ENCODE measurements at regions not wholly inside any gene's neighbourhood (a gene's known extent, or its start where the extent isn't known, plus 50 kb on each side); places are given as distances from the start of the nearest gene placed in this dataset.

DNA sequence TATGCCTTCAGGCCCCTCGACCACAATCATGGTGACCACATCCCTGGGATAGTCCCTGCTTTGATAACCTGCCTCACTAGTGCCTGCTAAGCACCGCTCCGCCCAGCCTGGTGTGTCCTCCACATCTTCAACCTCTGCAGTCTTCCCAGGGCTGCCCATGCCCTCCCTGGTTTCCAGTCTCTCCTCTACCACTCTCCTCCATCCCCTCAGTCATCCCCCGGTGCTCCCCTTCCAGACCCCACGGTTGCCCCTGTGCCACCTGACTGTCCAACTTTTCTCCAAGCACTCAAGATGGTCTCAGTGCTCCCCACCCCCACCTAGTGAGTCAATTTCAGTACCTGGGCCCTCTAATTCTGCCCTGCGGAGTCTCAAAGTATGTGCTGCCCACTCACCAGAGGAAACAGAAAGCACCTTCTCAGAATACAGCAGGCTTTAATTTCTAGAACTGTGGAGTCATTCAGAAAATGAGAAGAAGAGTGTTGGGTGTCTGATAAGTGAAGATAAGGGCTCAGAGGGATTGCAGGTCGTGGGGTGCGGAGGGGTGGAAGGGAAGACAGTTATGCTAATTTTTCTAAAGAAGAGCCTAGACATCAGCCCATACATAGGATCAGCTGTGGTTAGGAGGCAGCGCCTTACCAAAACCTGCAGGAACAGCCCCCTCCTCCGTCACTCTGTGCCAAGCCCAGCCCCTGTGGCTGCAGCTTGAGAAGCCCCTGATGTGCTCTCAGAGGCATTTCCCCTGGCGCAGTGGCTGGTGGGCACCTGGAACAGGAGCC lies 53.6 kb upstream of the CAB39 start:
- Histone ChIP-seq H3K27me3 (replicated peaks) (no peaks in the 10 kb centered on the region), H3K4me3 (ENCODE audit: low read depth, low read length) (no peak overlapping the region), H3K36me3 (replicated peaks) (no peaks in the 10 kb centered on the region), H3K27ac (no peak overlapping the region)
- in situ Hi-C loops (cut with HindIII; ENCODE audit: low pct_ligation_motif_present, low sequenced_read_pairs) = no loop called here
- TF ChIP-seq, protein P1, sequence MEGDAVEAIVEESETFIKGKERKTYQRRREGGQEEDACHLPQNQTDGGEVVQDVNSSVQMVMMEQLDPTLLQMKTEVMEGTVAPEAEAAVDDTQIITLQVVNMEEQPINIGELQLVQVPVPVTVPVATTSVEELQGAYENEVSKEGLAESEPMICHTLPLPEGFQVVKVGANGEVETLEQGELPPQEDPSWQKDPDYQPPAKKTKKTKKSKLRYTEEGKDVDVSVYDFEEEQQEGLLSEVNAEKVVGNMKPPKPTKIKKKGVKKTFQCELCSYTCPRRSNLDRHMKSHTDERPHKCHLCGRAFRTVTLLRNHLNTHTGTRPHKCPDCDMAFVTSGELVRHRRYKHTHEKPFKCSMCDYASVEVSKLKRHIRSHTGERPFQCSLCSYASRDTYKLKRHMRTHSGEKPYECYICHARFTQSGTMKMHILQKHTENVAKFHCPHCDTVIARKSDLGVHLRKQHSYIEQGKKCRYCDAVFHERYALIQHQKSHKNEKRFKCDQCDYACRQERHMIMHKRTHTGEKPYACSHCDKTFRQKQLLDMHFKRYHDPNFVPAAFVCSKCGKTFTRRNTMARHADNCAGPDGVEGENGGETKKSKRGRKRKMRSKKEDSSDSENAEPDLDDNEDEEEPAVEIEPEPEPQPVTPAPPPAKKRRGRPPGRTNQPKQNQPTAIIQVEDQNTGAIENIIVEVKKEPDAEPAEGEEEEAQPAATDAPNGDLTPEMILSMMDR (IDR thresholded peaks at IDR 0.05; ENCODE audit: low read depth, low read length, missing control alignments) = no peak
- DNase-seq = no peak

DNA sequence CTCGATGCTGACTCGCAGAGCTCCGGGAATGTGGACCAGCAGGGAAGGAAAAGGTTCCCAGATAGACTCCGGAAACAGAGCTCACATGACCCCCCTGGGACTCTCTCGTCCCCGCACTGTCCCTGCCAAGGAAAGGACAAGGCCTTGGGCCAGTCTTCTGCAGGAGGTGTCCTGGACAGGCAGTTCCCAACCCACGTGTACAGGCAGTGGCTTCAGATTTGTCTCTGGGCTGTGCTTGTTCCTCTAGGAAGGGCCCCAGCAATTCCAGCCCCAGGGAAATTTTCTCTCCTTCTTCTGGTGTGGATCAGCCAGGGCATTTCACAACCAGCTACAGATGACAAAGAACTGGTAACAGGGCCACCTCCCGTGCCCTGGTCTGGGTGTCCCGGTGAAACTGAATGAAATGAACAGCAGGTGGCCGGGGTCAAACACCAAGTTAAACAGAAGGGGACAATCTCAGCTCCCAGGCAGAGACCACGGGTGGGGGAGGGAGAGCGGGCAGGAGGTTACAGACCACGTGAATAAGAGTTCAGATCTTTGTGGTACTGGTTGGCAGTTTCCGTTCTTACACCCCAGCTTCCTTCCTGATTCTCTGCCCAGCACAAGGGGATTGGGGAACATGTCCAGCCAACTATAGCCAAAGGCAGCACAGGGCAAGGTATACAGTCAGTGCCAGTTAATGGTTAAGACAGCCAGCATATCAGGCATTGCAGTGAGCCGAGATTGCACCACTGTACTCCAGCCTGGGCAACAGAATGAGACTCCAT lies 52.2 kb upstream of the CAB39 start:
- in situ Hi-C loops (cut with HindIII; ENCODE audit: low pct_ligation_motif_present, low sequenced_read_pairs) = no loop called here
- Histone ChIP-seq H3K27ac (no peak overlapping the region), H3K27me3 (replicated peaks) (no peaks in the 10 kb centered on the region), H3K4me3 (ENCODE audit: low read depth, low read length) (no peak overlapping the region), H3K36me3 (replicated peaks) (no peaks in the 10 kb centered on the region)
- TF ChIP-seq, protein P1 (IDR thresholded peaks at IDR 0.05; ENCODE audit: low read depth, low read length, missing control alignments) = no peak
- DNase-seq = no peak

DNA sequence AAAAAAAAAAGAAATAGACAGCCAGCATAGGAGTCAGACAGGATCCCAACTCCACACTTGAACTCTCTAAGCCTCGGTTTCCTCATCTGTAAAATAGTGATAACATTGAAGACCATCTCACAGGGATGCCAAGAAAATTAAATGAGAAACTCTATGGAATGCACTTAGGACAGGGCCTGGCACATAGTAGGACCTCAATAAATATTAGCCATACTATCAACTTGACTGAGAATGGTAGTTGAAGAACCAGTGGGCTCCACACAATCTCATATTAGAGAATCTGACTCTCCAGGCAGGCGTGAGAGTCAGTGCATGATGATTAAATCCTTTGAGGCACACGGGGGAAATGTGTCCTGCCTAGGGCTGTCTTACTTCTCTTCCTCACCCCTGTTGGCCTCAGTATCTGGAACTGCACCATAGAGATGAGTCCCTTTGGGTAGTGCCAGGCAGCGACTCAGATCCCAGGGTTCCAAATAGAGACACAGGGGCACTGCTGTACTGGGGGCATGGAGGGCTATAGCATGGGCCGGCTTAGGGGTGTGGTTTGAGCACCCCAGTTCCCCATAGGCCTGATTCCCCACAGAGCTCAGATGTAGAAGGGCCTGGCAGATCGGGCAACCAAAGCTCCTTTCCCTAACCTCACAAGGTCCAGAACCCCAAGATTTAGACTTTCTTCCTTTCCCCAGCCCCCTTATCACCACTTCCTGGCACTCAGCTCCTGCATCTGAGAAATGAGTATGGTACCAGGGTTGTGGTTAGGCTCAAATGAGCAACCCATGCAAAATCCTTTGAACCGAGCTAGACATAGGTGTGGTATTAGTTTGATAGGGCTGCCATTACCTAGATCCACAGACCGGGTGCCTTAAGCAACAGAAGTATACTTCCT lies 51.3 kb upstream of the CAB39 start:
- no peaks in the 10 kb centered on the region for H3K27me3 ChIP-seq (replicated peaks)
- DNase-seq = no peak
- no peaks in the 10 kb centered on the region for H3K36me3 ChIP-seq (replicated peaks)
- H3K4me3 ChIP-seq (ENCODE audit: low read depth, low read length) = no peak overlapping the region
- TF ChIP-seq, protein P1 (IDR thresholded peaks at IDR 0.05; ENCODE audit: low read depth, low read length, missing control alignments) = no peak
- in situ Hi-C loops (cut with HindIII; ENCODE audit: low pct_ligation_motif_present, low sequenced_read_pairs) = no loop called here
- no peak overlapping the region for H3K27ac ChIP-seq
